ENCODE measurements at regions not wholly inside any gene's neighbourhood (a gene's known extent, or its start where the extent isn't known, plus 50 kb on each side); places are given as distances from the start of the nearest gene placed in this dataset.

DNA sequence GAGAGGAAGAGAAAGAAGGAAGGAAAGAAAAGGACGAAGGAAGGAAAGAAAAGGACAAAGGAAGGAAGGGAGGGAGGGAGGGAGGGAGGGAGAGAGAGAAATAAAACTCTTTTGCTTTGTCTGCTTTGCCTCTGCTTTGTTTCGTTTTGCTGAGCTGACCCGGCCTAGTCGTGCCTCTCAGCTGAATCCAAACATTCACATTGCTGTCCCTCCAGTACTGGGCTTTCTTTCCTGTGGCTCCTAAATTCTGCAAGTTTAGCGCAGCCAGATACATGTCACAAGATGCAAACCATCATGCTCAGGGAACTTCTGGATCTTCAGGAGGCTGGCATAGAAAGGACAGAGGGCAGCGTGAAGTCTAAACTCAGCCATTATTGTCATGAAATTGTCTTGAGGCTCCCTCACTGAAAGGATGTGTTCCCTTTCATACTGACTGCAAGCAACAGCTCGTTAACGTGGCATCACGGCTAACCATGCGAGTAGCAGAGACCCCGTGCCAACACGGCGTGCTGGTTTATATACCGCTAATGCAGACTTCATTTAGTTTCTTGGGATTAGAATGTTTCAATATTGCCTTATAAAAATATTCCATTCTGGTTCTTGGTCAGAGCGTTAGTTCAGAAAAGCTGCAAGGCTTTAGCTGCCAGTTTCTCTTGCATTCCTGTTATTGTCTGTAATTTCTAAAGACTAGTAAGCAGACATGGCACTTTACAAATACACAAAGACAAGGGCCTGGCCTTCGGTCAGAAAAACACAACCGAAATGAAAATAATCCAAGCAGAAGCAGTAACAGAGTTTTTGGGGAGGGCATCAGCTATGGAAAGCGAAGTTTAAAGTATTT lies 94.2 kb downstream of the TMEM174 start:
- WGBS (ENCODE audit: insufficient coverage, insufficient replicate concordance, low lambda C conversion rate, missing lambda C conversion rate) = 46% methylated on average over 17 of the region's 18 CpGs
- BruUV-seq (replicated peaks) = no TSS peak

DNA sequence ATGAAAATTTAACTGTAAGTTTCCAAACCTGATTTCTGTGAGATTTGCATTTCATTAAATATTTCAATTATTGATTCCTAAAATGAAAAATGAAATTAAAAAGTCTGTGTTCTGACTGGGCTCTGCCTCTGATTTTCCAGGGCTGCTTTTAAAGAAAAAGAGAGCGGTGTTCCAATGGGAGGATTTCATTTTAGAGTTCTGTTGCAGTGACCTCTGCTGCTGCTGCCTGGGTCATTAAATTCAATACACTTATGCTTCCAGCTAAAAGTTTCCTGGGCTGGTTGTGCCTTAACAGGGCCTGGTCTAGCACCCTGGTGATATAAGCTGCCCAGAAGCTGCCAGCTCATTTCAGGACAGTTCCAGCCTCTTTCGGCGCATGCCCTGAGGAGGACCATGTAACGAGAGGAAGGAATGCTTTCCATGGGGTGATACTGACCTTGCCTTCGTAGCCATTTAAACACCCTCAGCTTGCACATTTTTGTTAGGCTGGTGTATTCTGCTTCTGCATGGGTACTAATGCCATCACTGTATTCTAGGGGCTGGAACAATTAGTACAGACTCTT lies 93.3 kb downstream of the TMEM174 start:
- in situ Hi-C loops (cut with MboI) (no loop called here), intact Hi-C loops (cut with micrococcal nuclease; ENCODE audit: unreplicated experiment) (no loop called here)
- FAIRE-seq = no peak
- ATAC-seq = no peak
- Histone ChIP-seq H3K79me2 (ENCODE audit: control insufficient read depth, insufficient read depth, low read length) (no peaks in the 10 kb centered on the region), H2AFZ (ENCODE audit: control insufficient read depth, low read depth, low read length) (no peak overlapping the region), H3K4me3 (no peak overlapping the region), H3K4me1 (ENCODE audit: control insufficient read depth, insufficient read depth, low read length) (no peaks in the 10 kb centered on the region), H3K9me3 (replicated peaks; ENCODE audit: control insufficient read depth, insufficient read depth, low read length) (no peaks in the 10 kb centered on the region), H3K27me3 (replicated peaks in 1 of 2; ENCODE audit: control insufficient read depth in 2 of 2, insufficient read depth in 2 of 2, low read length in 1 of 2) (no peaks in the 10 kb centered on the region; a peak in 1 of 4 replicates), H3K9ac (ENCODE audit: control insufficient read depth, insufficient read depth, low read length) (no peak overlapping the region), H4K20me1 (ENCODE audit: control insufficient read depth, insufficient read depth) (no peaks in the 10 kb centered on the region), H3K4me2 (ENCODE audit: control insufficient read depth, insufficient read depth) (no peak overlapping the region), H3K36me3 (ENCODE audit: control insufficient read depth in 2 of 2, insufficient read depth in 2 of 2, low read length in 1 of 2) (no peaks in the 10 kb centered on the region), H3K27ac (ENCODE audit: control insufficient read depth, insufficient read depth) (no peak overlapping the region)
- ChIA-PET SMC1A (ENCODE audit: uncharacterized antibody, unreplicated experiment) (no interaction called here), CTCF (no interaction called here), RAD21 (ENCODE audit: unreplicated experiment) (no interaction called here), POLR2A (no interaction called here)
- BruUV-seq (replicated peaks) = no TSS peak
- no peak for DNase-seq (ENCODE audit: low read depth, low spot score)
- WGBS (ENCODE audit: insufficient coverage, insufficient replicate concordance, low lambda C conversion rate, missing lambda C conversion rate) = 56% methylated on average over 5 of the region's 5 CpGs
- TF ChIP-seq, protein P1, sequence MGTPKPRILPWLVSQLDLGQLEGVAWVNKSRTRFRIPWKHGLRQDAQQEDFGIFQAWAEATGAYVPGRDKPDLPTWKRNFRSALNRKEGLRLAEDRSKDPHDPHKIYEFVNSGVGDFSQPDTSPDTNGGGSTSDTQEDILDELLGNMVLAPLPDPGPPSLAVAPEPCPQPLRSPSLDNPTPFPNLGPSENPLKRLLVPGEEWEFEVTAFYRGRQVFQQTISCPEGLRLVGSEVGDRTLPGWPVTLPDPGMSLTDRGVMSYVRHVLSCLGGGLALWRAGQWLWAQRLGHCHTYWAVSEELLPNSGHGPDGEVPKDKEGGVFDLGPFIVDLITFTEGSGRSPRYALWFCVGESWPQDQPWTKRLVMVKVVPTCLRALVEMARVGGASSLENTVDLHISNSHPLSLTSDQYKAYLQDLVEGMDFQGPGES (IDR thresholded peaks at IDR 0.05) = no peak
- TF ChIP-seq, protein P2, sequence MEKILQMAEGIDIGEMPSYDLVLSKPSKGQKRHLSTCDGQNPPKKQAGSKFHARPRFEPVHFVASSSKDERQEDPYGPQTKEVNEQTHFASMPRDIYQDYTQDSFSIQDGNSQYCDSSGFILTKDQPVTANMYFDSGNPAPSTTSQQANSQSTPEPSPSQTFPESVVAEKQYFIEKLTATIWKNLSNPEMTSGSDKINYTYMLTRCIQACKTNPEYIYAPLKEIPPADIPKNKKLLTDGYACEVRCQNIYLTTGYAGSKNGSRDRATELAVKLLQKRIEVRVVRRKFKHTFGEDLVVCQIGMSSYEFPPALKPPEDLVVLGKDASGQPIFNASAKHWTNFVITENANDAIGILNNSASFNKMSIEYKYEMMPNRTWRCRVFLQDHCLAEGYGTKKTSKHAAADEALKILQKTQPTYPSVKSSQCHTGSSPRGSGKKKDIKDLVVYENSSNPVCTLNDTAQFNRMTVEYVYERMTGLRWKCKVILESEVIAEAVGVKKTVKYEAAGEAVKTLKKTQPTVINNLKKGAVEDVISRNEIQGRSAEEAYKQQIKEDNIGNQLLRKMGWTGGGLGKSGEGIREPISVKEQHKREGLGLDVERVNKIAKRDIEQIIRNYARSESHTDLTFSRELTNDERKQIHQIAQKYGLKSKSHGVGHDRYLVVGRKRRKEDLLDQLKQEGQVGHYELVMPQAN (conservative IDR thresholded peaks at IDR 0.05) = no peak
- TF ChIP-seq CREM (IDR thresholded peaks at IDR 0.05; ENCODE audit: low read depth) (no peak), SMAD1 (IDR thresholded peaks at IDR 0.05; ENCODE audit: low read depth, partially characterized antibody) (no peak), STAT3 (IDR thresholded peaks at IDR 0.05; ENCODE audit: low read depth, low read length) (no peak), PAX8 (IDR thresholded peaks at IDR 0.05) (no peak), NFIC (IDR thresholded peaks at IDR 0.05; ENCODE audit: low read depth, low read length) (no peak), NBN (IDR thresholded peaks at IDR 0.05) (no peak), CBX5 (IDR thresholded peaks at IDR 0.05; ENCODE audit: low read depth) (no peak), ZNF622 (IDR thresholded peaks at IDR 0.05) (no peak), SUPT20H (IDR thresholded peaks at IDR 0.05; ENCODE audit: borderline replicate concordance, control insufficient read depth, low read depth, low read length) (no peak), POLR2AphosphoS5 (IDR thresholded peaks at IDR 0.05; ENCODE audit: low read length) (no peak), CHD2 (IDR thresholded peaks at IDR 0.05; ENCODE audit: borderline replicate concordance, low read depth, low read length) (no peak), RUNX3 (IDR thresholded peaks at IDR 0.05; ENCODE audit: low read length) (no peak)

More for the DNA sequence above, 94.2 kb downstream of the TMEM174 start:
- ChIA-PET POLR2A (no interaction called here), RAD21 (ENCODE audit: unreplicated experiment) (interaction anchor here (0.6 kb wide), 1 partner anchor 347 kb away, joined by 3 read pairs; no protein-coding TSS in a partner anchor), CTCF (no interaction called here), SMC1A (ENCODE audit: uncharacterized antibody, unreplicated experiment) (no interaction called here)
- Histone ChIP-seq H3K9me3 (replicated peaks; ENCODE audit: control insufficient read depth, insufficient read depth, low read length) (no peaks in the 10 kb centered on the region), H3K79me2 (ENCODE audit: control insufficient read depth, insufficient read depth, low read length) (no peaks in the 10 kb centered on the region), H3K4me2 (ENCODE audit: control insufficient read depth, insufficient read depth) (no peak overlapping the region), H3K27me3 (replicated peaks in 1 of 2; ENCODE audit: control insufficient read depth in 2 of 2, insufficient read depth in 2 of 2, low read length in 1 of 2) (no peaks in the 10 kb centered on the region; a peak in 1 of 4 replicates), H4K20me1 (ENCODE audit: control insufficient read depth, insufficient read depth) (no peaks in the 10 kb centered on the region), H3K4me3 (no peak overlapping the region), H3K36me3 (ENCODE audit: control insufficient read depth in 2 of 2, insufficient read depth in 2 of 2, low read length in 1 of 2) (no peaks in the 10 kb centered on the region), H3K9ac (ENCODE audit: control insufficient read depth, insufficient read depth, low read length) (no peak overlapping the region), H2AFZ (ENCODE audit: control insufficient read depth, low read depth, low read length) (no peak overlapping the region), H3K4me1 (ENCODE audit: control insufficient read depth, insufficient read depth, low read length) (no peaks in the 10 kb centered on the region), H3K27ac (ENCODE audit: control insufficient read depth, insufficient read depth) (no peak overlapping the region)
- DNase-seq (ENCODE audit: low read depth, low spot score) = no peak
- ATAC-seq = no peak
- no peak for TF ChIP-seq IKZF2 (IDR thresholded peaks at IDR 0.05)
- no peak for TF ChIP-seq IRF4 (IDR thresholded peaks at IDR 0.05; ENCODE audit: low read depth, low read length)
- no peak for TF ChIP-seq RCOR1 (conservative IDR thresholded peaks at IDR 0.05; ENCODE audit: low read depth, low read length)
- no peak for TF ChIP-seq POLR2AphosphoS5 (IDR thresholded peaks at IDR 0.05; ENCODE audit: low read length)
- in situ Hi-C loops (cut with MboI) = no loop called here
- FAIRE-seq = no peak
- intact Hi-C loops (cut with micrococcal nuclease; ENCODE audit: unreplicated experiment) = no loop called here
